IMR-90 (cell line): ENCODE measurements at regions not wholly inside any gene's neighbourhood (a gene's known extent, or its start where the extent isn't known, plus 50 kb on each side); places are given as distances from the start of the nearest gene placed in this dataset.

Source experiments
- ELK1 ChIP-seq: fragments of 150-350 bp; IDR thresholded peaks from 2 replicates; pipeline ENCODE4 v1.6.1; 2016; ENCODE audit warnings: low read depth, mild to moderate bottlenecking, low read length, moderate library complexity, borderline replicate concordance
- MXI1 ChIP-seq: IDR thresholded peaks from 2 replicates; pipeline ENCODE4 v1.6.1; 2012; ENCODE audit warnings: low read depth, mild to moderate bottlenecking, low read length, moderate library complexity, borderline replicate concordance
- POLR2A ChIP-seq: IDR thresholded peaks from 2 replicates; pipeline ENCODE4 v1.6.1; 2012; ENCODE audit warnings: mild to moderate bottlenecking, low read depth, low read length
- RAD21 ChIP-seq: IDR thresholded peaks from 2 replicates; pipeline ENCODE4 v1.6.1; 2012; ENCODE audit warnings: low read length, improper control_type of control experiment
- TF ChIP-seq, protein P1 (sequence below): conservative IDR thresholded peaks from 2 replicates; pipeline ENCODE4 v1.5.1; 2012; ENCODE audit warnings: mild to moderate bottlenecking, low read depth, low read length, improper control_type of control experiment

DNA sequence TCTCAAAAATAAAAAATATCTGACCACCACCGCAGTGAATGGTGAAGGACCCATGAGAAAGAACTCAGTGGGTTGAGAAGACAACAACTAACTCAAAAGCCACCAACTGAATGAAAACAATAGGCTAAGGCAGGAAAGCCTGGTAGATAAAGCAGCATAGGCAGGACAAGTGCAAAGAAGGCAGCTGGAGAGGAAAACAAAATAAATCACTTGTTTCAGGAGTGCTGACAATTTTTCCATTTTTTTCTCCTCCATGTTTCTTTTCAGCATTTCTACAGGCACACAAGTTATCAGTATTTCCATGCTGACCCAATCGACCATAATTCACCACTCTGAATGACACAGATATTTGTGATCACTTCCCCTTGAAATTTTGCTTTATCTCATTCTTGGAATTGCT lies 597.8 kb downstream of the LIG4 start:
- TF ChIP-seq, protein P1, sequence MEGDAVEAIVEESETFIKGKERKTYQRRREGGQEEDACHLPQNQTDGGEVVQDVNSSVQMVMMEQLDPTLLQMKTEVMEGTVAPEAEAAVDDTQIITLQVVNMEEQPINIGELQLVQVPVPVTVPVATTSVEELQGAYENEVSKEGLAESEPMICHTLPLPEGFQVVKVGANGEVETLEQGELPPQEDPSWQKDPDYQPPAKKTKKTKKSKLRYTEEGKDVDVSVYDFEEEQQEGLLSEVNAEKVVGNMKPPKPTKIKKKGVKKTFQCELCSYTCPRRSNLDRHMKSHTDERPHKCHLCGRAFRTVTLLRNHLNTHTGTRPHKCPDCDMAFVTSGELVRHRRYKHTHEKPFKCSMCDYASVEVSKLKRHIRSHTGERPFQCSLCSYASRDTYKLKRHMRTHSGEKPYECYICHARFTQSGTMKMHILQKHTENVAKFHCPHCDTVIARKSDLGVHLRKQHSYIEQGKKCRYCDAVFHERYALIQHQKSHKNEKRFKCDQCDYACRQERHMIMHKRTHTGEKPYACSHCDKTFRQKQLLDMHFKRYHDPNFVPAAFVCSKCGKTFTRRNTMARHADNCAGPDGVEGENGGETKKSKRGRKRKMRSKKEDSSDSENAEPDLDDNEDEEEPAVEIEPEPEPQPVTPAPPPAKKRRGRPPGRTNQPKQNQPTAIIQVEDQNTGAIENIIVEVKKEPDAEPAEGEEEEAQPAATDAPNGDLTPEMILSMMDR: no peak
- TF ChIP-seq RAD21: no peak
- TF ChIP-seq POLR2A: no peak
- TF ChIP-seq MXI1: no peak
- TF ChIP-seq ELK1: no peak
